GM21619 (cell line): ENCODE measurements at regions not wholly inside any gene's neighbourhood (a gene's known extent, or its start where the extent isn't known, plus 50 kb on each side); places are given as distances from the start of the nearest gene placed in this dataset.
A peak's percentile ranks its signal among the peaks of the same experiment; 100 is the strongest.
"Not testable (repeated sequence)": the region's sequence is repeated elsewhere in the genome, so short reads cannot be mapped to it uniquely, and the experiment has no call there.

Source experiments
- ATAC-seq: cut with Tn5 transposase; IDR thresholded peaks from one replicate; pipeline ENCODE4 v1.9.1; 2021; ENCODE audit not compliant: unreplicated experiment

- peak; percentile 80 for ATAC-seq
Observed at GRCh38 chr5:45038366-45038987, 229.7 kb downstream of the MRPS30 start.

GRCh38 chr5:45042283-45042682 lies 233.5 kb downstream of the MRPS30 start:
- no peak for ATAC-seq

DNA sequence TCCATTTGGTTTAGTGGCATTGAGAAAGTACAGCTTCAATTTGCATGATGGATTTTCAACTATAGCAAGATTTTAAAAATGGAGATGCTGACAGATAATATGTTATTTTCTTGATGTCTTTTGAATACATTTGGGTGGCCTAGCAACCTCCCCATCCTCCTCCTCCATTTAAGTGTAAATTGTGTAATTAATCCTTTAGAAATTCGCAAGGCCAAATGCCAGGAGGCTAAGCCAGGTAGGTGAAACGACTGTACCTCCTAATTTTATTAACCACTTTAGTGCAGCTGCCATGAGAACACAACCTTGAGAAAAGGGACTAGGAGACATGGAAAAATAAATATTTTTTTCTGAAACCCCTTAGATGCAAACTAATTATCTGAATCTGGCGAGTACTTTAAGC lies 248.8 kb downstream of the MRPS30 start:
- ATAC-seq = no peak

GRCh38 chr5:45060724-45061123 lies 252.0 kb downstream of the MRPS30 start:
- no peak for ATAC-seq

GRCh38 chr5:45062044-45062443 lies 253.3 kb downstream of the MRPS30 start:
- no peak for ATAC-seq

DNA sequence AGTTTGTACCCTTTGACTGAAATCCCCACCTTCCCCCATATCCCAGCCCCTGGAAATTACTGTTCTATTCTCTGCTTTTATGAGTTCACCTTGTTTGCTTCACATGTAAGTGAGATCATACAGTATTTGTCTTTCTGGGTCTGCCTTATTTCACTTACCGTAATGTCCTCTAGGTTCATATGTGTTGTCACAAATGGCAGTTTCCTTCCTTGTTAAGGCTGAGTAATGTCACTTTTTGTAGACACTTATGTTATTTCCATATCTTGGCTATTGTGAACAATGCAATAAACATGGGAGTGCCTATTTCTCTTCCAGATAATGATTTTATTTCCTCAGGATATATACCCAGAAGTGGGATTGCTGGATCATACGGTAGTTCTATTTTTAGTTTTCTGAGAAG lies 272.3 kb downstream of the MRPS30 start:
- ATAC-seq = no peak

GRCh38 chr5:45089870-45090269 lies 281.1 kb downstream of the MRPS30 start:
- no peak for ATAC-seq

GRCh38 chr5:45093377-45093776 lies 284.6 kb downstream of the MRPS30 start:
- ATAC-seq = no peak

DNA sequence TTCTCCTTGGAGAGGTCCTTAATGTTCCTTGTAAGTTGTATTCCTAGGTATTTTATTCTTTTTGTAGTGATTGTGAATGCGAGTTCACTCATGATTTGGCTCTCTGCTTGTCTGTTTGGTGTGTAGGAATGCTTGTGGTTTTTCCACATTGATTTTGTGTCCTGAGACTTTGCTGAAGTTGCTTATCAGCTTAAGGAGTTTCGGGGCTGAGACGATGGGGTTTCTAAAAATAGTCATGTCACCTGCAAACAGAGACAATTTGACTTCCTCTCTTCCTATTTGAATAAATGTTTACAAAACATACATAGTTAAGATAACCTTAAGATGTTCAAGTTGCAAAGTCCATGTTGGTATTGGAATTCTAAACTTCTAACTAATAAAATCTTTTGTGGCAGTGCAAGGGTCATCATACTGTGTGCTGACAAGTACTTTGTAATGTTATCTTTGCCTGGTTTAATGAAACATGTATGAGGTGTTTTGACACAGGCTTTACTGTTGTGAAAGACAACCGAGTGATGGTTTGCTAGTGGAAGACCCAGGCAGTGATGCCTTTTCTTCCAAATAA lies 286.2 kb downstream of the MRPS30 start:
- no peak for ATAC-seq

- ATAC-seq = peak; percentile 67
Observed at GRCh38 chr5:45098483-45098882, 289.7 kb downstream of the MRPS30 start.

DNA sequence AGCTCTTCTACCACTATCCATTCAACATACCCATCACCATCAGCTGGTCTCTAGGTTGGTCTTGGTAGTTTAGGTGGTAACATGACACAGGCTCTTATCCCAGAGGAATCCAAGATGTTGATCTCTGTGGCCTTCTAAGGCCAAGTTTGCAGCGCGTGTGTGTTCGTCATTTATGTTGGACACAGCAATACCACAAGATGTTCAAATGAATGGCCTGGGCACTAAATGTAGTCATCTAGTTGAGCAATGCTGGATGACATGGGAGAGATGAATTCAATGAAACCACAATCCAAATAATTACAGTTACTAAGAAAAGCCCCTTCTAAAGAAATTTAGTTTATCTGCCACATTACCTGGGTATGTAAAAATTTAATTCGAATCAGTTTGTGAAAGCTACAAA lies 292.4 kb downstream of the MRPS30 start:
- ATAC-seq = no peak

DNA sequence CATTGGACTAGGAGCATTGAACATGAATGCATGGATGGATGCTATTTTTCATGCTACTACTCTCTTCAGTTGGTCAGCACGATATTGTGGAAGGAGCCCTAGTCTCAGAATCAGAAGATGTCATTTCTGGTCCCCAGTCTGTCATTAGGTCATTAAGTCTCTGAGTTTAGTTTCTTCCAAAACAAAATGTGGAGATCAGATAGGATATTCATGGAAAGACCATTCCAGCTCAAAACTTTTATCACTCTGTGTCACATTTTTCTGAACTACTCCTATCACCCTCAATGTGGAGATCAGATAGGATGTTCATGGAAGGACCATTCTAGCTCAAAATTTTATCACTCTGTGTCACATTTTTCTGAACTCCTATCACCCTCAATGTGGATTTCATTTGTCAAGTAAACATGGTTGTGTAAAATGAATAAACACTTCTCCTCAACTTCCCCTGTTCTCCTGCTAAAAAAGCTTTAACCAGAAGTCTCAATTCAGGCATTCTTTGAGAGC lies 296.8 kb downstream of the MRPS30 start:
- ATAC-seq = no peak

DNA sequence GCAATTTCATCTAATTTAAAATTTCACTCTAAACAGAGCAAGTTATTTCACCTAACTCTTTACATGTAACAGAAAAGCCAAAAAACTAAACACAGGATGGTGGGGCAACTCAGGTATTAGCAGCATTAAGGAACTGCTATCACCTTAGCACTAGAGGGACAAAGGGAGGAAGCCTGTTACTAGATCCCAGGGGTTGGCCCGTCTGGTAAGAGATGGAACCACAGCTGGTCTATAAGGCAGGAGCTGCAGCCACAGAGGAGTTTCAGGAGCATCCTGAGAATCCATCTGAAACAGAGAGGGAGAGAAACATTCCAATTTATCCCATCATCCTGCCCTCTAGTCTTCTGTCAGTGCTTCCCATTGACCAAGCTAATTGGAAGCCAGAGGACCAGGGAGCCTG lies 300.3 kb downstream of the MRPS30 start:
- ATAC-seq = no peak

DNA sequence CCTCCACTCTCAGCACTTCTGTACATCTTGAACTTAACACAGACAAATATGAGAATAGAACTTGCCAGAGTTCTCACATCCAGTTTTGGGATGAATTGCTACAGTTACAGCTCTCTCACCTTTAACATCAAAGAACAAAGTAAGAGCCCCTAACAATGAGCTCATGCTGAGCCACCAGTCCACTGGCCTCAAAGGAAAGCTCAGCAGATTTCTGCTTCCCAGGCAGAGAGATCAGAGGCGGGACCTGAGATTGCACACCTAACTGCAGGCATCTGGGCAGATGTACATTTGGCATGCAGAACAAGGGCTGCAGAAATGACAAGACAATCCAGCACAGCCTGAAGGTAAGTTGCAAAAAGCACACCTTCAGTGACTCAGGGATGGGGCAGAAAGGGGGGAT lies 300.9 kb downstream of the MRPS30 start:
- no peak for ATAC-seq

GRCh38 chr5:45110399-45110798 lies 301.7 kb downstream of the MRPS30 start:
- no peak for ATAC-seq

DNA sequence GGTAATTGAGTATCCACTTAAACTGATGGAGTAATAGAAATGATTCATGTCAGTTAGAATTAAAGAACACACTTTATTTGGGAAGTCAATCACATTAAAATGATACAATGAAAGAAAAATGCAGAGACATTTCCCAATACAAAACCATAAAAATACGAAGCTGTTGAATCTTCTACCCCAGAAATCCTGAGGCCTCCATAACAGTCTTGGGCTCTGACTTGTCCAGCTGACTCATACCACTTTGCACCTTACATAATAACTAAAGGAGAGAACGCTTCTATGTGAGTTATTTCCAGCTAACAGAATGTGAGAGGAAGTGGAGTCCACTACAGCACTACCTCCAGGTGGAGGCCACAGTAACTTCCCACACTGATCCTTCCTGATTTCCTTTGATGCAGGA lies 305.0 kb downstream of the MRPS30 start:
- ATAC-seq = no peak

DNA sequence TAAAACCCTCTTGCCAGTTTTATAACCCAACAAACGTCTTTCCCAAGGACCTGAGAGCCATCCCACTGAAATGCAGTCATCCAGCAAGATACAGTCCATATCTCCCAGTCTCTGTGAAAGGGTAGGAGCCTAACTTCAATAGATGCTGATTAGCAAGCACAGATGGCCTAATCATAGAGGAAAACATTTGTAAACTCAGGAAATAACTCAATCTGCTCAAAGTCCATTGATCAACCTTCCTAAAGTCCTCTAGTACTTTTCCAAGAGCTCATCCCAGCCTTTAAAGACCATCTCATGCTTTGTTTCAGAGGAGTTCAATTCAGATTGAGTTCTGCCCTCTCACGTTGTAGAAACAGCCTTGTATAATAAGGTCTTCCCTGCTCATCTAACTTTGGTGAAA lies 324.2 kb downstream of the MRPS30 start:
- no peak for ATAC-seq

- ATAC-seq = no peak
Observed at GRCh38 chr5:45162974-45163373, 354.2 kb downstream of the MRPS30 start.

GRCh38 chr5:45171563-45171962 lies 362.8 kb downstream of the MRPS30 start:
- ATAC-seq = no peak

DNA sequence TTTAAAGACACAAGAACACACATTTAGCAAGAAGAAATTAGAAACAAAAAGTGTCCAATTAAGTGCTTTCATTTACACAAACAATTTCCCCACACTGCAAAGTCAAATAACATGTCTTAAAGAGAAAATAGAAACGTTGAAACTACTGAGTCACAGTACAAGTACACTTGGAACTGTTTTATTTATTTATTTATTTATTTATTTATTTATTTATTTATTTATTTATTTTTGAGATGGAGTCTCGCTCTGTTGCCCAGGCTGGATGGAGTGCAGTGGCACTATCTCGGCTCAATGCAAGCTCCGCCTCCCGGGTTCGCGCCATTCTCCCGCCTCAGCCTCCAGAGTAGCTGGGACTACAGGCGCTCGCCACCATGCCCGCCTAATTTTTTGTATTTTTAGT lies 363.9 kb downstream of the MRPS30 start:
- ATAC-seq = not testable (repeated sequence)

DNA sequence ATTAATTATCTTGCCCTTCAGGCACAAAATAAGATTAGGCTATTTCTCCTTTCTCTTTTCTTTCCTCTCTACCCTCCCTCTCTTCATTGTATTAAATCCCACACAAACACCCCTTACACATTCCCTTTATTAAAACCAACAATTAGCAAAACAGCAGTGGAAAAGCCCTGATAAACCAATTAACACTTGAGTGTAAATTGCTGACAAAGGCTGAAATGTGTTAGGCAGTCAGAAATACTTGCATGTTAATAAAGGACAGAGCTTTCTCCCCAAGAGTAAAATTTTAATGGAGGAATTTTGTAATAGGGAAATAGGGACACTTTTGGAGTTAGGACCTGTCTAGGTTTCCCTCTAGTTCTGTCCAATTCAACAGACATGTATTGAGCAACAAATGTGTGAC lies 370.9 kb downstream of the MRPS30 start:
- ATAC-seq = no peak

DNA sequence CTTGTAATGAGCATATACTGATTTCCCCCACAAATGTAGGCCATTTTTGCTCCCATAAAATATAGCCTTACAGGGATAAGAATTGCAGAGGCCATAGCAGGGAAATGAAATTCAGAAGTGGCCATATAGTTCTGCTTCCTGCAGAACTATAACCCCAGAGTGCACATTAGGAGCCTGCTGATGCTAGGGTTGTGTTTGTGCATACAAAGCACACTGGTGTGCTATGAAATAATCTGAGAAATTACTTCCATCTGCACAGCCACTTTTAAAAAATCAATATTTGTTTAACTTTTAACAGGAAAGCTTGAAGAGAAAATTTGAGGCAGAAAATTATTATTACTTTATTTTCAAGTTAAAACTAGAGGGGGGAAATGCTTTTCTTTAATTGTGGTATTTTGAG lies 380.3 kb downstream of the MRPS30 start:
- no peak for ATAC-seq

DNA sequence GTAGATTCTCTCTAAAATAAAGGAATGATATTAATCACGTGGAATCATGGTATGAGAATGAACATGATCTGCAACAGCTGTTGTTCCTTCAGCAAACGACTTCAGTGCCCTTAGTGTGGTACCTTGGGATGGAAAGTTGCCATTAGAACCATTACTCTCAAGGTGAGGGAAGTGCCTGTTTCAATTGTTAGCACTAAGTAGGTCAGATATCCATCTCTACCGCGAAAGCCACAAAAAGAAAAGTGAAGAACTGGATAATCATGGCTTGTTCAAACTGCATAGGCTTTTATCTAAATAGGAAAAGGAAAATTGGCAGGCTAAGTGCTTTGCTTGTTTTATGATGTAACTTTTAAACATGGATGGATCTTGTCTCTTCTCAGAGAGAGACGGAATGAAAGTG lies 380.7 kb downstream of the MRPS30 start:
- ATAC-seq = no peak
